Limb (tissue), 2 donors: ENCODE measurements at regions not wholly inside any gene's neighbourhood (a gene's known extent, or its start where the extent isn't known, plus 50 kb on each side); places are given as distances from the start of the nearest gene placed in this dataset.

ENCODE experiments used
- DNase-seq, 2 donors: peaks; one replicate each; pipeline ENCODE4 v3.0.0-alpha.2; 2016; ENCODE audit errors: extremely low spot score in 2 of 2

DNA sequence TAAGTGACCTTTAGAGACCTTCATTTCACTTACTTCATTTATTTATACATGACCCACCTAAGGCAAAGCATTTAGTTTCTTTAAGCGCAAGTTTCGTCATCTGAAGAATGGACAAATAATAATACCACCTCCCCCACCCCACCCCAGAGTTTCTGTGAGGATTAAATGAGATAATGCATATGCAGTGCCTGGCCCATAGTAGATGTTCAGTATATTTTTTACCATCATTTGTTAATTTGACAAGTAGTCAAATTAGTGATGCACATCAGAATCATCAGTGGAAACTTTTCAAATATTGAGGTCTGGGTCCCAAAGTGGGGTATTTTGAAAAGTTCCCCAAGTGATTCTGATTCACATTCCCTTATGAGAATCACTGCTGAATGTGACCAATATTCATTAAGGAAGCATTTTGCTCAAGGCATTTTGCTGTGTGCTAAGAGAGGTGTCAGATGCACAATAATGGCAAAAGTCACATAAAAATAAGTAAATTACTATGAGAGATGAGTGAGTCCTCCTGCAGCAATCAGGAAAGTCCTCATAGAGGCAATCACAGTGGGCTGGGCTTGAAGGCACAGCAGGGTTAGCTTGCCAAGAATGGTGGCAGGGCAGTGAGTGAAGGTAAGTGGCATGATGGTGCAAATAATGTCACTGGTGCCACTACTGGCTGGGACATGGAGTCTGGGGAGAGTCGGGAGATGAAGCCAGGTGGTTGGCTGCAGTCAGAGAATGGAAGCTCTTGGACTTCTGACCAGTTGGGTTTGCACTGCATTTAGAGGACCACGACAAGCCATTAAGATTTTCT, 244.1 kb downstream of the PTEN start:
- DNase-seq, result no peak

DNA sequence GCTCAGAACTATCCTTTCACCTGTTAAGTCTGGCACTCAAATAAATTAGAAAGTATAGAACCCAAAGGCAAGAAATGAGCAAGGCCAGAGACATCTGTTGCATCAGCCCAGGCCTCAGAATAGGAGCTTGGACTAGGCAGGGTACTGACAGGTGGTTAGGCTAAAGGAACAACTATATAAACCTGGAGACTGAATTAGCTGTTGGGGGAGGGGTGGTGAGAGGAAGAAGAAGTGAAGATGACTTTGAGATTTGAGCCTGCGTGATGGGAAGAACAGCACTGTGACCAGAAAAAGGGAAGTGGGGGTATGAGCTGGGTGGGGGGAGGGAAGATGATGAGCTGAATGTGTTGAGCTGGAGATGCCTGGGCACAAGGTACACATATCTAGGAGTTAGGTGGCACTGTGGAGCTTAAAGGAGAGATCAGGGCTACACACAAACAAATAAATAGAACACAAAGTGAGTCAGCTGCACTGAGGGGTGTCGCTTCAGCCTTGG, 244.7 kb downstream of the PTEN start:
- no peak for DNase-seq

DNA sequence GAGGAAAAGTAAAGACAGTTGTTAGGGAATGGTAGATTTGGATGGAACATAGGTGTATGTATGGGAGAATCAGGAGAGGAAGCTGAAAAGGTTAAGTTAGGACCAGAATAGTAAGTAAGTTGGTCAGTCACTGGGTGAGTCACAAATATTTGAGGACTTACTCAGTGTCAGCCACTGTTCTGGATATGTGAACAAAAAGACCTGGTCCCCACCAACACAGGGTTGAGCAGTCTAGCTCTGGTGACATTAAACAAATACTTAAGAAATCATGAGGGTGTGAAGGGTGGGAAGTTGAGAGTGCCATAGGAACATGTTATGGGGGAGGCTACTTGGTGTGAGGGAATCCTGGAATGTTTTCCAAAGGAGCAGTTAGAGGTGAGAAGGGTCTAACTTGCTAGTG, 246.9 kb downstream of the PTEN start:
- DNase-seq, result no peak

DNA sequence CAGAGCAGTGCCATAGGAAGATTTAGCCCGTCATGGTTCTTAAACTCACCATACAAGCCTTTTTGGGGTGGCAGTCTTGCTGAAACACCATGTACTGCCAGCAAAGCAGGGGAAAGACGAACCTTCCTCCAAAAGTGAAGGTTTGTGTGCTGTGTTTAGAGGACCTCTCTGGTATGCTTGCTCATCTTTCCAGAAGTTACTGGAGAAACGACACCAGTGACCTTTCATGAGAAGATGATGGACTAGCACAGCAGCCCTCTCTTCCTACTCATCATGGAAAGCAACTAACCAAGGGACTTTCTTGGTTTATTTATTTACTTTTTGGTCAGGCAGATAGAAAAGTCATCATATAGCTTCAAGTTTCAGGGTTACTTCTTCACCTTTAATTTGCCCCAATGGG, 247.4 kb downstream of the PTEN start:
- DNase-seq, result no peak

DNA sequence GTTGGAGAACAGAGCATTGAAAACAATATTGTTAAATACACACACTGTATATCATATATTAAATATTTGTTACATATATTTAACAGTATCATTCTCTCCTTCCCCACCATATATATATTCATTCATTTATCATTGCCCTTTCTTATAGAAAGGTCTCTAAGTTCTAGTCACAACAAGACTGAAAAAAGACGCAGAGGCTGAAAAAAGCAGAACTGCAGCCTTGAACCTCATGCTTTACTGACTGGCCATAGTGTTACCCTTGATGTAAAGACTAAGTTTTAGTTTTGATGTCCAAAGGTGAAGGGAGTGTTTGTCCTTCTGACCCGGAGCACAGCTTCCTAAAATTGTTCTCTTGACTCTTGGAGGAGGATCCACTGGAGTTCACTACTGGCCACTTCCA, 247.9 kb downstream of the PTEN start:
- DNase-seq, result no peak

DNA sequence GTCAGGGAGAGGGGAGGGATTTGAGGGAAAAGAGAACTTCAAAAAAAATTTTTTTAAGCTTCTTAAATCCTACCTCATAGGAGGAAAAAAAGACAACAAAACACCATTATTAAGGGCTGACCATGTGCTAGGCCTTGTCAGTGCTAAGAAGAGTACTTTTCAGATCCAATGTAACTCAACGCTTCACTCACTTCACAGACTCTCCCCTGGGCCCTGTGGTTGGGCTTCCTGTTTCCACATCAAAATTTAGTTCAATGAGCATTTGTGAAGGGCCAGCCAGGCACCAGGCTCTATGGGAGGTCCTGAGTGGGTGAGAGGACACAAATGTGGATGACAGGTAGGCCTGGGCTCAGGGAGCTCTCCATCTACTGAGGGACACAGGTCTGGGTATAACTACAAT, 249.8 kb downstream of the PTEN start:
- DNase-seq, result no peak

DNA sequence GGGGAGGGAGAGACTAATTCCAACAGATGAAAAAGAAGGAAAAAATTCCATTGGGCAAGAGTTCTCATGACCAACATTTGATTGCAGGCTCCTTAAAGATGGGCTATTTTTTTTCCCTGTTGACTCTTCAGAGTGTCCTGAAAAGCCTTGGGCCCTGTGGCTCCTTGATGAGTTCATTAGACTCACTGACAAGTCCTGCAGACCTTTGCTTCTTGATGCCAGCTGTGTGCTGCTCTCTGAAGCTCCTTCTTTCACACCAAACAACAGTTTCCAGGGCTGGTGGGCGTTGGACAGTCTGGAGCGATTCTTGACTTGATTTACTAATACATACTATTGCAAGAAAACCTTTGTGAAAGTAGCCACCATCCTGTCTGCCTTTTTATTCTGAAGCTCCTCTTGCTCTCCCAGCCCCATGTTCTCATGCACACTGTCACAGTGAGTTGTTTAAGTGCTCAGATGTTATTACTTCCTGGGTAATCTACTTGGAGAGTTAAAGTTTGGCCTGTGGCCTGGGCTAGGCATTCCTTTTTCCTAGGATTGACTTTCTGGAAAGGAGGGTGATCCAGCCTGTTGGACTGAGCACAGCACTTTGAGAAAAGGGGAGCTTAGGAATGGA, 250.3 kb downstream of the PTEN start:
- DNase-seq, result no peak

DNA sequence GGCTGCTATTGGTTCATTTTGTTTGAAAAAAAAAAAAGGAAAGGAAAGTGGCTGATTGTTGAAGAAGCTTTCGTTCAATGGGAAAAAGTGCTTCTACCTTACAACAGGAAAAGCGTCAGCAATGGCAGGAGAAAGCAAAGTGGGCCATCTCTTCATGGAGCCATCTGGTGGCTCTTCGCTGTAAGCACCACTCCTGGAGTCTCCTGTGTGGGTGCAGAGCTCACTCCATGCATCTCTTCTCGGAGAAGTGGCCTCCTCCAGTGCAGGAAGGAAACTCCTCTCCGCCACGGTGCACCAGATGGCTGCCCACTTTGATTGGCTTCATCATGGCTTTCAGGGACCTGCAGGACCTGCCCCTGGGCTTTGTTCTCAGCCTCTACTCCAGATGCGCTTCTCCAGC, 250.9 kb downstream of the PTEN start:
- no peak for DNase-seq

DNA sequence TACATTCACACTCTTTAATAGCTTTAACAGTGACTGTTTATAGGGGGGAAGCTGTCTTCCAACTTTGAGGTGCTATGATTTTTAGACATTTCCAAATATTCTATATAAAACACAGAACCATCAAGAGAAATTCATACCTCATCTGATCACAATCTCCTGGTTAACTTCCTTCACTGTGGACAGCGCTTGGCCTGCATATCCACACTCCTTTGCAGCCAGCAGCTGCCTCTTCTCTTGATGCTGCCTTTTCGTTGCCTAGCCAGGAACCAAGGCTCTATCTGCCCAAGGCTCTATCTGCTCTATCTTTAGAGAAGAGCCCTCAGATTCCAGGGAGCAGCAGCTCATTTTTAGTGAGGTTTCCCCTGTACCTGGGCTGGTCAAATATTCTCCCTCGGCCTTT, 252.0 kb downstream of the PTEN start:
- DNase-seq, result no peak

DNA sequence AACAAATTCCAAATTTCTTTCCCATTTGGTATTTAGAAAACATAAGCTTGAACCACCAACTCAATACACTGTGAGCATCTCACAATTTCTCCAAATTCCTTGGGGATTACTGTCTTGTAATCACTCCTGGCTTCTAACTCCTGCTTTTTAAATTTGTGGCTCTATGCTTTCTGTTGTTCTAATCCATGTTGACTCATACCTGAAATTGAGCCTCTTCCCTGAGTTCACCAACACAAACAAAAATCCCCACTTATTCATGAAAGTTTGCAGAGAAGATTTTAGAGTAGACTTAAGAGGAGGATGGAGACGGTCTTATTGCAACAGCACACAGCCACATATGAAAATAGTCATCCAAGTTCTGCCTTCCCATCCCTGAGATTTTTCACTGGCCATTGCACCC, 252.5 kb downstream of the PTEN start:
- DNase-seq, result no peak

DNA sequence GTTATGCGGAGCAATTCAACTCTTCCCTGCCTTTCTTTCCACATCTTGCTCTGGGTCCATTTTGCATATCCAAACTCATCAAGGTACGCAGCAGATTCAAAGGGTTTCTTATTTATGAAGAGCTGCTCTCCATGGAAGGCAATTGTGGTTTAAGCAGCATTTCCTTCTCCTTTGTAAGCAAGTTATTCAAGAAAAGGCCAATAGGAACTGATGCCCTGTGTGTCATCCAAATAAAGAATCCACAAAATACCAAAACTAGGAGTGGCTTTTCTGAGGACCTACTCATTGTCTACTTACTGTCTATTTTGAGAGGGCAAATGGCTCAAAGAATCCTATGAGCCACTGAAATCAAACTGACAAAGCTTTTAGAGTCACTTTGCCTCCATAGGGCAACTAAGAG, 253.1 kb downstream of the PTEN start:
- no peak for DNase-seq

DNA sequence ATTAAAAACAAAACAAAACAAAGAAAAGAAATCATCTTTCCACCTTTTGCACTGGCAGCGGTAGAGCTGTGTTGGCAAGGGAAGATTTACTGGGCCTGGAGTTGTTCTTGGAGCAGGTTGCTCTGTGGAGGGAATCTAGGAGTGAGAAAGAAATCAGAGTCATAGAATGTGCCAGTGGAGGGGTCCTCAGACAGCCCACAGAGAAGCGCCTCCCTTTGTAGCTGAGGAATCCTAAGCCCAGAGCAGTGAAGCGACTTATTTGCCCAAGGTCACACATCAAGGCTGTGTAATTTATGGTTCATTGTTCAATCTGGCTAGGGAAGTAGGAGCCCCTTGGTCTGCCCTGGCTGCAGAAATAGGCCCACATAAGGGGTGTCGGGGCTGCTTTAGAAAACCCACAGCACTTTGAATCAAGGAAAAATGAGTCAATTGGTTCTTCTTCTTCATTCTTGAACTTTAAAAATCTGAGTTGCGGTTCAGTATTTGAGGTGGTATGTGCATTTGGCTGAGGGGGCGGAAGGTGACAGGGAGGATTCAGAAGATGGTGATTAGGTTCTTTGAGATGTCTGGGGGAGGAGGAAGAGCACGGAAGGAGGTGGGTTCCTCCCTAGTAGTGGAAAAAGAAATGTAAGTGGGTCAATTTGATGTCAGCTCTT, 253.7 kb downstream of the PTEN start:
- DNase-seq, result no peak

DNA sequence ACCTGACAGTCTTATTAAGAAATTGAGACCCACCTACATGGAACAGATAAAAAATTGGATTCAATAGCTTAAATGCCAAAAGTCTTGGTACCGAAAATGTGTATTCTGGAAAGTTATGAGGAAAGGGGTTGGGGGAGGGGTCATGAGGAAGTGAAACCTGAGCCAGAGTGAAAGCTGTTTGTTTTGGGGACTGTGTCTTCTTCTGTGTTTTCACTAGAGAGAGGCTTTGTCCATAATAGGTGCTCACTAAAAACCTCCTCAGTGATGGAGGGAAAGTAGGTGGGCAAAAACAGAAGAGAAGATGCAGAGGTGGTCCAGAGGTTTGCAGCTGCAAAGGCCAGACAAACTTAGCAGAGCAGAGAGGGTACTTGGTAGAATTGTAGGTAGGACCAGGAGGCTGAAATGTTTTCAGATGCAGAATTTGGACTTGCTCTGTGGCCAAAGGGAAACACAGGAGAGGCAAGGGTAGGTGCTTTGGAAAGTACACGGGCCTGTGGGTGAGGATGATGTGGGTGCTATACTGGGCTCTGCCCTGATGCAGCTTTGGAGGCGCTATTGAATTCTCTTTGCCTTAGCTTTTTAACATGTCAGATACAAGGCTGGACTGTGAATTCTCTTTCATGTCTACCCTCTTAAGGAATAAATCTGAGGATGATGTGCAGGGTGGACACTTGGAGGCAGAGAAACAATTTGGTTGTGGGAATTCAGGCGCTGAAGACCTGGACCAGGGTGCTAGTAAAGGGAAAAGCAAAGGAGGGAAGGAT, 254.6 kb downstream of the PTEN start:
- no peak for DNase-seq

DNA sequence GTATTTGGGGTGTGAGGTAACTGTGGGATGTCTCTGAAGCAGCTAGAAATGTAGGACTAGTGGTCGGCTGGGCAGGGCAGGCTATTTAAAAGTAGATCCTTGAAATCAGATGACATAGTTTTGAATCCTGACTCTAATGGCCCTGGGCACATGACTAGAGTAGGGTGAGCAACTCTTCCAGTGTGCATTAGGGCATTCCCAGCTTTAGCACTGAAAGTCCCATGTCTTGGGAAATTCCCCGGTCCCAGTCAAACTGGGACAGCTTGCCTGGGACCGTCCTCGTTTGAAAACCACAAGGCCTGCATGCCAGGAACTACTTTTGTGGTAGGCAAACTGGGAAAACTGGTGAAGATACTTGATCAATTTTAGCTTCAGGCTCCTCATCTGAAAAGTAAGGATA, 255.3 kb downstream of the PTEN start:
- DNase-seq, result no peak

DNA sequence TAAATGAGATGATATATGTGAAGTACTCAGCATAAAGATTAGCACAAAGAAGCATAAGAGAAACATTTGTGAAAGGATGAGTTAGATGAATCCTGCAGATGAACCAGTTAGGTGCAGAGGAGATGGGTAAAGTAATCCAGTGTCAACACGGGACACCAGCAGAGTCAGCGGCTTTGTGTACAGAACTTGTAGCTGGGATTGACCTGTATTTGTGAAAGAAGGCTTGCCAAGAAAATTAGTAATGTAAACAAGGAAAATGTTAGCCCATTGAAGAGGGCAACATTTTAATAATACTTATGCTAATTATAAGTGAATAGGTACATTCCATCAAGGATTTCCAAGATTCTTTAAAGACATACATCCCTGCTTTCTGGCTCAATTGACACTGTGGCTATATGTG, 255.7 kb downstream of the PTEN start:
- DNase-seq, result no peak

DNA sequence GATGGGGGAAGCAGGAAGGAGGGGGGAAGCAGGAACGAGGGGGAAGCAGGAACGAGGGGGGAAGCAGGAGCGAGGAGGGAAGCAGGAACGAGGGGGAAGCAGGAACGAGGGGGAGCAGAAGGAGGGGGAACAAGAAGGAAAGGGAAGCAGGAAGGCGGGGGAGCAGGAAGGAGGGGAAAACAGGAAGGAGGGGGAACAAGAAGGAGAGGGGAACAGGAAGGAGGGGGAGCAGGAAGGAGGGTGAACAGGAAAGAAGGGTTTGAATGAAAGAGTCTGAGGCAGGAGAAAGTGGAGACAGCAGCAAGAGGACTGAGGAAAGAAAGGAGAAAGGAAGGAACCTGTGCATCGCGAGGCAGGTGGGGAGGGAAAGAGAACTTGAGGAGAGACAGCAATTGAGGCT, 256.6 kb downstream of the PTEN start:
- no peak for DNase-seq

DNA sequence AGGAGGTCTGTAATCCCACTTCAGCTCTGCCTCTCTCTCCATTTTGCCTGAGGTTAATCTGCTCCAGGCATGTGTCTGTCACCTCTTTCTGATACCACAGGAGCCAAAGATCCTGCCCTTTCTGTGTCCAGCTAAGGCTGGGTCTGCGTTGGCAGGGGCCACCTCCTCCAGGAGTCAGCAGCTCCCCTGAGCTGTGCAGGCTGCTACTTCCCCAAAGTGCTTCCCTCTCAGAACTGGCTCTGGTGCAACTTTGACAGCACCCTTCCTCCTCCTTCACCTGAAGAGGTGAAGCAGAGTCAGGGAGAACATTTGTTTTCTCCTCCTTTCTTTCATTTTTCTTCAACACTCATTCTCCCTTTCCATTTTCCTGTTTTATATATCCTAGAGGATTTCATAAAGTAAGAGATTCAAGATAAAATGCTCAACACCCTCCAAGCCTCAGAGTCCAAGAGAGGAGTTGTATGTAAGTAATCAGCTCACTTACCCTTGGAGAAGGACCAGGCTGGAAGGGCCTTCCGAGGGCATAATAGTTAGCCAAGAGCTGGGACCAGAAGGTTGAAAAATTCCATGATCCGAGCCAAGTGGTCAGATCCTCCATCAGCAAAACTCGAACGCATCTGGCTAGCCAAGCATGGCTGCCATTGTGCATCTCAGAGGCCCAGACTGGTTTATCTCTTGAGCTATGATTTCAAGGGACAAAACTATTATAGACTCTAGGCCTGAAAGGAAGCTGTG, 257.3 kb downstream of the PTEN start:
- DNase-seq, result no peak

DNA sequence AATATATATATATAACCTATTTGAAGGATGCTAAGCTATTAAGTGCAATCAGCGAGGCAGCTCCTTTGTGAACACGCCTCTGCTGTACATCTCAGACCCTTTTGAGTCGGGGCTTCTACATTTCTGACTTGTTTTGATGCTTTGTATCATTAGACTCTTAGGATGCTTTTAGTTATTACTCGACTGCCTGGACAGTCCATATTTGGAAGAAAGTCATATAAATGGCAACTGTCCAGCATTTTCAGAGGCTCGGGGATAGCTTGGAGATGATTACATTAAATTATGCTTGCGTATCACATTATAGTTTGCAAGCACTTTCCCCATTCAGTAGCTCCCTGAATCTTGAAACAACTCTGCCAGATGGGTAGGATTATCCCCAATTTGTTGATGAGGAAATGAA, 257.9 kb downstream of the PTEN start:
- no peak for DNase-seq

DNA sequence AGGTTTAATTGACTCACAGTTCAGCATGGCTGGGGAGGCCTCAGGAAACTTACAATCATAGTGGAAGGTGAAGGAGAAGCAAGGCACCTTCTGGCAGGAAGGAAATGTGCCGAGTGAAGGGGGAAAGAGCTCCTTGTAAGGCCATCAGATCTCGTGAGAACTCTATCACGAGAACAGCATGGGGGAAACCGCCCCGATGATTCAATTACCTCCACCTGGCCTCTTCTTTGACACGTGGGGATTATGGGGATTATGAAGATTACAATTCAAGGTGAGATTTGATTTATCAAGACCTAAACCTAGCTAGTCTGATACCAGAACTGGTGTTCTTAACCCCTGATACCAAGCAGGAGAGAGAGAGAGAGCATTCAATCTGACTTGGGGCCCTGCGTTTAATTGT, 258.7 kb downstream of the PTEN start:
- no peak for DNase-seq

DNA sequence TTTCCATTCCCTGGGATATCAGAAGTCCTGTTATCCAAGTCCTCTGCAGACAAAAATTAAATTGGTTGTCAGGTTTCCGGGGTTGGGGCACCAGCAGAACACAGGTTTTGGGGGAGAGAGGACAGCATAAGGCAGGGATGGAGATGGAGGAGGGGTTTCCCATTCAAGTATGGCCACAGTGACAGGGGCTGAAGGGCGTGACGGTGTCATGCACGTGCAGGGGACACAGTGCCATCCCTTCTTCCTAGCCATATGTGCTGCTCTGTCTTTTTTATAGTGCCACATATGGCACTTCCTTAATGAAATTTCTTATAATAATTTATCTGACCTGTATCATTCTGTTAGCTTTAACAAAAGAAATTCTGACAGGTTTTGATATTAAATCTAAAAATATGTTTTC, 259.2 kb downstream of the PTEN start:
- no peak for DNase-seq

DNA sequence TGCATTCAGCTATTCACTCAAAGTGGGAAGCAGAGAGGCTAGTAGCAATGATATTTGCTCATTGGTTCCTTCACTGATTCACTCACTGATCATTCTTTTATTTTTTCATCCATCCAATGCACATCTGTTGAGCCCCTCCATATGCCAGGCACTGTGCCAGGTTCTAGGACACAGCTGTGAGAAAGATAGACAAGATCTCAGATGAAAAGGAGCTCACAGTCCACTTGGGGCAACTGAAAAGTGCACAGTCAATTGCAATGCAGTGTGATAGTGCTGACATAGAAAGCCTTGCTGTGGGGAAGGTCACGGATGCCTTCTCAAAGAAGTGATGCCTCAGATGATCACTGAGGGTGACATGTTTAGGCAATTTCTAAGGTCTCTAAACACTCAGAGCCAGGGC, 262.3 kb downstream of the PTEN start:
- no peak for DNase-seq
